Hepatocyte (in vitro differentiated cells): ENCODE measurements at regions not wholly inside any gene's neighbourhood (a gene's known extent, or its start where the extent isn't known, plus 50 kb on each side); places are given as distances from the start of the nearest gene placed in this dataset.

Source experiments
- DNase-seq: peaks from one replicate; pipeline ENCODE4 v3.0.0-alpha.2; 2016; ENCODE audit warnings: low spot score
- H2AFZ ChIP-seq: fragments of 200-600 bp; sonication (generic); 2 replicates; pipeline ENCODE4 v1.6.0; 2016; ENCODE audit warnings: antibody characterized with exemption, mild to moderate bottlenecking
- H3K27ac ChIP-seq: fragments of 200-600 bp; sonication (generic); 2 replicates; pipeline ENCODE4 v1.5.1; 2016; ENCODE audit warnings: mild to moderate bottlenecking
- H3K27me3 ChIP-seq: fragments of 200-600 bp; sonication (generic); 2 replicates; pipeline ENCODE4 v1.6.1; 2016
- H3K36me3 ChIP-seq: fragments of 200-600 bp; sonication (generic); replicated peaks from 2 replicates; pipeline ENCODE4 v1.5.1; 2016; ENCODE audit warnings: low read depth; ENCODE audit not compliant: insufficient read depth
- H3K4me1 ChIP-seq: fragments of 200-600 bp; sonication (generic); 2 replicates; pipeline ENCODE4 v1.5.1; 2016; ENCODE audit warnings: mild to moderate bottlenecking, moderate library complexity; ENCODE audit not compliant: insufficient read depth
- H3K4me2 ChIP-seq: fragments of 200-600 bp; sonication (generic); 2 replicates; pipeline ENCODE4 v1.6.0; 2016
- H3K4me3 ChIP-seq: fragments of 200-600 bp; sonication (generic); 2 replicates; pipeline ENCODE4 v1.5.1; 2016; ENCODE audit warnings: mild to moderate bottlenecking
- H3K79me2 ChIP-seq: fragments of 200-600 bp; sonication (generic); 2 replicates; pipeline ENCODE4 v1.6.0; 2017; ENCODE audit warnings: mild to moderate bottlenecking
- H3K9me2 ChIP-seq: fragments of 200-600 bp; sonication (generic); replicated peaks from 2 replicates; pipeline ENCODE4 v1.6.0; 2017; ENCODE audit warnings: mild to moderate bottlenecking; ENCODE audit not compliant: insufficient read depth
- H3K9me3 ChIP-seq: fragments of 200-600 bp; sonication (generic); 2 replicates; pipeline ENCODE4 v1.5.1; 2016; ENCODE audit warnings: low read depth, mild to moderate bottlenecking
- H4K20me1 ChIP-seq: fragments of 200-600 bp; sonication (generic); 2 replicates; pipeline ENCODE4 v1.6.0; 2016; ENCODE audit warnings: mild to moderate bottlenecking; ENCODE audit not compliant: insufficient read depth, poor library complexity, severe bottlenecking
- EZH2 ChIP-seq: fragments of 200-600 bp; sonication (generic); IDR thresholded peaks from 2 replicates; pipeline ENCODE4 v1.6.1; 2016; ENCODE audit warnings: antibody characterized with exemption, mild to moderate bottlenecking, borderline replicate concordance
- EZH2phosphoT487 ChIP-seq: fragments of 200-600 bp; sonication (generic); IDR thresholded peaks from one replicate; pipeline ENCODE4 v1.6.1; 2018; ENCODE audit warnings: antibody characterized with exemption, mild to moderate bottlenecking, low read depth, moderate library complexity; ENCODE audit not compliant: unreplicated experiment, severe bottlenecking
- WGBS: methylation state at CpG from one replicate; pipeline ENCODE4 v1.1.6; 2016; ENCODE audit warnings: low lambda C conversion rate; ENCODE audit errors: missing lambda C conversion rate; 5-methylcytosine and 5-hydroxymethylcytosine counted together
- TF ChIP-seq, protein P1 (sequence below): fragments of 200-600 bp; sonication (generic); IDR thresholded peaks from 2 replicates; pipeline ENCODE4 v1.5.1; 2016; ENCODE audit warnings: antibody characterized with exemption, mild to moderate bottlenecking; ENCODE audit not compliant: poor library complexity

DNA sequence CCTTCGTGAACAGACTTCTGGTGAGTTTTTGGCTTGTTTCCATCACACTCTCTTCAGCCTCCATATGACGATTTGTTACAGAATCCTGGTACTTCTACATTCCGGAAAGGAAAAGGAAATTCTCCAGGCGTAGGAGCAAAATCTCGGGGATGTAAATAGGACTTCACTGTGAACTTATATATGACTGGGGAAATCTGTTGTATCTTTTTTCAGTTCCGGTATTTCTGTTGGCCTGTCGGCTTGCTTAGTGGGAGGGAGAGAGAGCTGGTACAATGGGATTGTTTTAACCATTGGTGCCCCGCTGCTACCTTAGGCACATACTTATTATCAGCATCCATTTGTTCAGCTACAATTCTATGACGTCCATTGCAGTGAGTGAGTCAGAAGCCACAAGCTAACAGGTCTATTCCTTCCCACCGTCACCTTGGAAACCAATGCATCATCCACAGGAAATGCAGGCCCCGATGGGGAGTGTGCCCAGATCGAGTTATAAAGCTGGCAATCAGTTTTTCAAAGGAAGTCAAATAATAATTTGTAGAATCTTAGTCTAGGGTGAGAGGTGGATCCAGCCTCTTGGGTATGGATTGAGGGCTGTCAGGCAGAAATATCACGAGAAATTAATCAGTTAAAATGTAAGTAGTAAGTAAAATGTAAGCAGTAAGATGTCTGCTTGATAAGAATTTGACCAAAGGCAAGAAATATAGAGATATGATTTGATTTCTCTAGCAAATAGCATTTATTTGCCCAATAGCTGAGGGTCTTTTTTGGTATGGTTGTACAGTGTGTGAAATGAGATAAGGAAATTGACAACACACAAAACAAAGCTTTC is 92.0 kb upstream of the MKLN1 start:
- H3K4me2 ChIP-seq: no peak overlapping the region
- no peak overlapping the region for H3K27ac ChIP-seq
- TF ChIP-seq, protein P1, sequence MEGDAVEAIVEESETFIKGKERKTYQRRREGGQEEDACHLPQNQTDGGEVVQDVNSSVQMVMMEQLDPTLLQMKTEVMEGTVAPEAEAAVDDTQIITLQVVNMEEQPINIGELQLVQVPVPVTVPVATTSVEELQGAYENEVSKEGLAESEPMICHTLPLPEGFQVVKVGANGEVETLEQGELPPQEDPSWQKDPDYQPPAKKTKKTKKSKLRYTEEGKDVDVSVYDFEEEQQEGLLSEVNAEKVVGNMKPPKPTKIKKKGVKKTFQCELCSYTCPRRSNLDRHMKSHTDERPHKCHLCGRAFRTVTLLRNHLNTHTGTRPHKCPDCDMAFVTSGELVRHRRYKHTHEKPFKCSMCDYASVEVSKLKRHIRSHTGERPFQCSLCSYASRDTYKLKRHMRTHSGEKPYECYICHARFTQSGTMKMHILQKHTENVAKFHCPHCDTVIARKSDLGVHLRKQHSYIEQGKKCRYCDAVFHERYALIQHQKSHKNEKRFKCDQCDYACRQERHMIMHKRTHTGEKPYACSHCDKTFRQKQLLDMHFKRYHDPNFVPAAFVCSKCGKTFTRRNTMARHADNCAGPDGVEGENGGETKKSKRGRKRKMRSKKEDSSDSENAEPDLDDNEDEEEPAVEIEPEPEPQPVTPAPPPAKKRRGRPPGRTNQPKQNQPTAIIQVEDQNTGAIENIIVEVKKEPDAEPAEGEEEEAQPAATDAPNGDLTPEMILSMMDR: no peak
- TF ChIP-seq EZH2phosphoT487: no peak
- TF ChIP-seq EZH2: no peak
- peak; percentile 18 for DNase-seq
- H3K27me3 ChIP-seq: no peaks in the 10 kb centered on the region
- H3K36me3 ChIP-seq: no peaks in the 10 kb centered on the region
- H3K4me3 ChIP-seq: no peak overlapping the region
- H3K4me1 ChIP-seq: no peaks in the 10 kb centered on the region
- no peaks in the 10 kb centered on the region for H3K9me3 ChIP-seq
- no peaks in the 10 kb centered on the region for H4K20me1 ChIP-seq
- H3K9me2 ChIP-seq: no peaks in the 10 kb centered on the region
- no peaks in the 10 kb centered on the region for H3K79me2 ChIP-seq
- WGBS: 78% methylated on average over 13 of the region's 13 CpGs
- no peak overlapping the region for H2AFZ ChIP-seq

DNA sequence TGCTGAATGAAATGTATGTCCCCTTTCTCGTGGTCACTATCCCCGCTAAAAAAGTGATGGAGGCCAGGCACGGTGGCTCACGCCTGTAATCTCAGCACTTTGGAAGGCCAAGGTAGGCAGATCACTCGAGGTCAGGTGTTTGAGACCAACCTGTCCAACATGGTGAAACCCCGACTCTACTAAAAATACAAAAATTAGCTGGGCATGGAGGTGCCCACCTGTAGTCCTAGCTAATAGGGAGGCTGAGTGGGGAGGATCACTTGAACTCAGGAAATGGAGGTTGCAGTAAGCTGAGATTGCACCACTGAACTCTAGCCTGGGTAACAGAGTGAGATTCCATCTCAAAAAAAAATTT is 91.4 kb upstream of the MKLN1 start:
- no peaks in the 10 kb centered on the region for H3K36me3 ChIP-seq
- TF ChIP-seq, protein P1: no peak
- TF ChIP-seq EZH2phosphoT487 (no peak), EZH2 (no peak)
- no peaks in the 10 kb centered on the region for H3K9me3 ChIP-seq
- no peaks in the 10 kb centered on the region for H3K9me2 ChIP-seq
- H3K27ac ChIP-seq: no peak overlapping the region
- no peaks in the 10 kb centered on the region for H3K27me3 ChIP-seq
- no peak overlapping the region for H2AFZ ChIP-seq
- no peak overlapping the region for H3K4me2 ChIP-seq
- H3K4me1 ChIP-seq: no peaks in the 10 kb centered on the region
- no peak overlapping the region for H3K4me3 ChIP-seq
- H3K79me2 ChIP-seq: no peaks in the 10 kb centered on the region
- WGBS: 90% methylated on average over 6 of the region's 6 CpGs
- no peaks in the 10 kb centered on the region for H4K20me1 ChIP-seq
- no peak for DNase-seq

DNA sequence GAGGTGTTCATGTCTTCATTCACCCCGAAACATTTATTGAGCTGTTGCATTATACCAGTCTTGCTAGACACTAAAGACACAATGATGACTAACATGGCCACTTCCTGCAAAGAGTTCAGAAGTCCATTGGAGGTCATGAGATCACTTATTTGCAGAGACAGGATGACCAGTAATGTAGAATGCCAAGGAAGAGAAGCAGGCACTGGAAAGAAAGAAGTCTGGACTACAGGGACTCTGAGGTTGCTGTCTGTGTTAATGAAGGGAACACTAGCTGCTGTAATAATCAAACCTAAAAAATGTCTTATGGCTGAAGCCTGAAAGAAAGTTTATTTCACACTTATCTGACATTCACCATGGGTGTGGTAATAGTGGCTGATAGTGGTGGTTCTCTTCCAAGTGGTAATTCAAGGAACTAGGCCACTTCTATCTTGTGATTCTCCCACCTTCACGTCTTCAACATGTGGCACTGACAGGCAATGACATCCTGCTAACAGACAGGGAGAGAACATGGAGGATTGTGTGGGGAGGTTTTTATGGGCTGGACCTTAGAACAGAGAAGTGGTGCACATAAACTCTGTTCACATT is 89.2 kb upstream of the MKLN1 start:
- no peak for TF ChIP-seq EZH2
- no peaks in the 10 kb centered on the region for H3K9me3 ChIP-seq
- no peaks in the 10 kb centered on the region for H4K20me1 ChIP-seq
- no peaks in the 10 kb centered on the region for H3K36me3 ChIP-seq
- no peak overlapping the region for H2AFZ ChIP-seq
- no peaks in the 10 kb centered on the region for H3K9me2 ChIP-seq
- H3K27me3 ChIP-seq: no peaks in the 10 kb centered on the region
- no peak overlapping the region for H3K4me2 ChIP-seq
- peak; percentile 31 for DNase-seq
- H3K79me2 ChIP-seq: no peaks in the 10 kb centered on the region
- H3K27ac ChIP-seq: peak overlapping the region; percentile 62
- no peak overlapping the region for H3K4me3 ChIP-seq
- H3K4me1 ChIP-seq: no peaks in the 10 kb centered on the region
- WGBS: 91% methylated on average over 2 of the region's 2 CpGs

DNA sequence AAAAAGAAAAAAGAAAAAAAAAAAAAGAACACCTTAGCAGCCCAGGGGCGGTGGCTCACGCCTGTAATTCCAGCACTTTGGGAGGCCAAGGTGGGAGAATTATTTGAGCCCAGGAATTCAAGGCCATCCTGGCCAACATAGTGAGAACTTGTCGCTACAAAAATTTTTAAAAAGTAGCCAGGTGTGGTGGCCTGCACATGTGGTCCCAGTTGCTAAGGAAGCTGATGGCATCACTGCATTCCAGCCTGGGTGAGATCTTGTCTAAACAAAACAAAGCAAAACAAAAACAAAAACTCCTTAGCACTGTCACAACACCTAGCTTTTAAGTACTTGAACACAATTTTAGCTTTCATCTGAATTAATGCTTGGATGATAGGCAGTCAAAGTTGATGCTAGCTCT is 86.3 kb upstream of the MKLN1 start:
- 89% methylated on average over 3 of the region's 3 CpGs for WGBS
- Histone ChIP-seq H3K4me1 (no peaks in the 10 kb centered on the region), H3K4me3 (no peak overlapping the region), H3K36me3 (no peaks in the 10 kb centered on the region), H3K79me2 (no peaks in the 10 kb centered on the region), H3K9me3 (no peaks in the 10 kb centered on the region), H2AFZ (no peak overlapping the region), H3K4me2 (no peak overlapping the region), H3K9me2 (no peaks in the 10 kb centered on the region), H3K27me3 (no peaks in the 10 kb centered on the region), H3K27ac (no peak overlapping the region), H4K20me1 (no peaks in the 10 kb centered on the region)
- no peak for DNase-seq
- TF ChIP-seq, protein P1: no peak
- no peak for TF ChIP-seq EZH2
- no peak for TF ChIP-seq EZH2phosphoT487
